ENCODE measurements at regions not wholly inside any gene's neighbourhood (a gene's known extent, or its start where the extent isn't known, plus 50 kb on each side); places are given as distances from the start of the nearest gene placed in this dataset.
"Not testable (repeated sequence)": the region's sequence is repeated elsewhere in the genome, so short reads cannot be mapped to it uniquely, and the experiment has no call there.

DNA sequence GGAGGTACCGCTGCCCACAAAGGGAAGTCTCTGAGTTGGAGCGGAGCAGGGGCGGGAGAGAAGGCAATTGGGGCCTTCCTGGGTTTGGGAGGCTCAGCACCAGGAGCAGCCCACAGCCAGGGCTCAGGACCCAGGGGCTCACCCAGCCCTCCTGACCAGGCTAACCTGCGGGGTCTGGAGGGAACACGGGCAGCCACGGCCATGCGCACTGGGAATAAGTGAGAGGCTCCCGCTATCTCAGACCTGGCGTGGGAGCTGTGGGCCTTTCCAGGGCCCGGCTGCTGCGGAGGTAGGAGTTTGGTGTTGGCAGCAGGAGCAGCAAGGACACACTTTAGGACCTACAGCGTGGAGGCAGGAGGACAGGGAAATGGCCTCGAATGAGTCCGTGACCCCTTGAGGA is 69.0 kb downstream of the RRM2 start:
- H3K9me3 ChIP-seq (replicated peaks; ENCODE audit: control insufficient read depth, low read depth, low read length), result no peaks in the 10 kb centered on the region
- no peak overlapping the region for H3K4me3 ChIP-seq (ENCODE audit: low read length)
- no peaks in the 10 kb centered on the region for H3K27me3 ChIP-seq (ENCODE audit: control insufficient read depth, insufficient read depth, low read length)
- no peak for DNase-seq
- WGBS (ENCODE audit: insufficient coverage), result 91% methylated on average over 13 of the region's 14 CpGs
- no peak overlapping the region for H3K27ac ChIP-seq (ENCODE audit: low read length)
- peaks cover 32% of the 10 kb centered on the region for H3K4me1 ChIP-seq (ENCODE audit: control insufficient read depth, insufficient read depth, low read length)
- H3K36me3 ChIP-seq (ENCODE audit: control insufficient read depth, insufficient read depth, low read length), result no peaks in the 10 kb centered on the region

DNA sequence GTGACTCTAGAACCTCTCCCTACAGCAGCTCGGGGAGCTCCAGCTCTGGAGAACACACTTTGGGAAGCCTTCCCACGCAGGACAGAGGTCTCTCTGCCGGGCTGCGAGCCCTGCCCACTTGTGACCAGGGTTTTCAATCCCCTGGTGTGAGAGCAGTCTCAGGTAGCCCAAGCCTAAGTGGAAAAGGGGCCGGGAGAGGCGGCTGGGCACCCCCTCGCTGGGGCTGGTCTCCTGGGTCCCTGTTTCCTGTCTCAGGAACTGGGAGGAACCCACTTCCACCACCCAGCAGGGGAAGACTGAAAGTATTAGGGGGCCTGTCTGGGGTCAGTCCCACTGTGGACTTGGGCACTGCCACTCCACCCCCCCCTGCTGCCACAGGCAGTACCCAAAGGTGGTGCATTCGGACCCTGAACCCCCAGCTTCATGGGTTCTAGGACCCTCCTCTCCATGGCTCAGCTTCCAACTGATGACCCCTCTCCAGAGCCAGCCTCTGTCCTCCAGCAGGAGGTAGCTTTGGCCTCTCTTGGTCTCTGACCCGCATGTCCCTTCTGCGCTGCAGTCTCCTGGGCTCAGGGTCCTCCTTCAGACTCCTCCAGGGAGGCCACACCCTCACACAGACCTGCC is 70.0 kb downstream of the RRM2 start:
- no peaks in the 10 kb centered on the region for H3K36me3 ChIP-seq (ENCODE audit: control insufficient read depth, insufficient read depth, low read length)
- 75% methylated on average over 7 of the region's 10 CpGs for WGBS (ENCODE audit: insufficient coverage)
- H3K9me3 ChIP-seq (replicated peaks; ENCODE audit: control insufficient read depth, low read depth, low read length), result no peaks in the 10 kb centered on the region

DNA sequence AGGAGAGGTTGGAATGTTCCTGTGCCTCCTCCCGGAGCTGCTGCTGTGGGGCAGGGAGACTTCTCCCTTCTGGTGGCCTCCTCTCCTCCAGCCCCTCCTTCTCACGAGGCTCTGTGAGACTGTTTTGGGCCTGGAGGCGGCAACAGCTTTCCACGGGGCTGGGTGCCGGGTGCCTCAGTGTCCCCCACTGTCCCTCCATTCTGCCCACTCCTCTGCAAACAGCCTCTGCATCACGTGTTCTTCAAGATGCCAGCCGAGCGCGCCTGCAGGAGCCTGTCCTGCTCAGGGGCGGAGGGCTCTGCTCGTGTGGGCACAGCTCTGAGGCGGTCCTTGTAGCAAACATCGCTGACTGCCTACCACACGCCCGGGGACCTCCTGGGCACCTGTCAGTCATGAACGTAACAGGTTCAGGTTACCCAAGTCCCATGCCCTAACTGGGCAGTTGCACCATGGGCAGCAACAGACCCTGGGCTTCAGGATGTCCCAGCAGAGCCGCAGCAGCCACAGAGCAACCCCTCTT is 70.8 kb downstream of the RRM2 start:
- H3K27ac ChIP-seq (ENCODE audit: low read length), result no peak overlapping the region
- no peak for DNase-seq
- H3K27me3 ChIP-seq (ENCODE audit: control insufficient read depth, insufficient read depth, low read length), result no peaks in the 10 kb centered on the region
- H3K4me3 ChIP-seq (ENCODE audit: low read length), result no peak overlapping the region
- WGBS (ENCODE audit: insufficient coverage), result 80% methylated on average over 15 of the region's 17 CpGs
- peaks cover 26% of the 10 kb centered on the region for H3K4me1 ChIP-seq (ENCODE audit: control insufficient read depth, insufficient read depth, low read length)
- no peaks in the 10 kb centered on the region for H3K36me3 ChIP-seq (ENCODE audit: control insufficient read depth, insufficient read depth, low read length)
- peaks cover 4% of the 10 kb centered on the region for H3K9me3 ChIP-seq (replicated peaks; ENCODE audit: control insufficient read depth, low read depth, low read length)

More for the DNA sequence above, 70.0 kb downstream of the RRM2 start:
- Histone ChIP-seq H3K27me3 (ENCODE audit: control insufficient read depth, insufficient read depth, low read length) (no peaks in the 10 kb centered on the region), H3K4me3 (ENCODE audit: low read length) (no peak overlapping the region), H3K27ac (ENCODE audit: low read length) (no peak overlapping the region), H3K4me1 (ENCODE audit: control insufficient read depth, insufficient read depth, low read length) (peaks cover 29% of the 10 kb centered on the region)
- no peak for DNase-seq

DNA sequence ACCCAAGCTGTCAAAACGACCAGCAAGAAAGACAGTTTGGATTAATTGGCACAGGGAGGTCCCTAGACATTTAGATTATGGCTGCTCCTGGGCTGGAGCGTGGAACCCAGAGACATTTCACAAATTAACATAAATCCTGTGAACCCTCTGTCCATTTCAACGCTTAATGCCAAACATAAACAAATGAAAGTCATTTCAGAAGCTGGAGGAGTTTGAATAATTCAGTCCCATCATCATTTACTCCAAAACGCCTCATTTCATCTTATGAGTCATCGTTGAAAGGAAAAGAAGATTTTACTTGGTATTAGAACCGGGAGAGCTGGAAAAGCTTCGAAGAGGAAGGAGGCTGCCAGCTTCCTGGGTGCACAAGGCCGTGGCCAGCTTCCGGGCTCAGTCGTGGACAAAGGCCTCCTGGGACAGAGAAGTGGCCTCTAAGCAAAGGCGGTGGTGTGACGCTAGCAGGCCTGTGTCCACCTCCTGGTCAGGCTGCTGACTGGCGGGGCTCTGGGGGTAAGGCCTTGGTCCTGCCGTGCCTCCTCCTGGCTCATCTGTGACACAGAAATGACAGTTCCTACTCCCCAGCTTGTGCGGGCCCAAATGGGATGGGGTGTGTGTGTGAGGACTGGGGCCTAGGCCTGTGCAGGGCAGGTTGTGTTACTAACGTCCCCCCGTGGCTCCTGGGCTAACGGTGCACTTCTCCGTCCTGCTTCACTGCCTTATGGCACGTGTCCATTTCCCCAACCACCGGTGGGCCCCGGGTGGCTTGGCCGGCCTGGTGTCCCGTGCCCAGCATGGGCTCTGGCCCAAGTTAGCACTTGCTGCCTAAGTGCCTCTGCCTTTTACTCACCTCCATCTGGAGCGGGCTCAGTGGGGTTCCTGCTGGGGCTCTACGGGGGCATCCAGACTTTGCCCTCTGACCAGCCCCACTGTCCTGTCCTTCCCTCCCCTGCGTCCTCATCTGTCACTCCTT is 71.6 kb downstream of the RRM2 start:
- peak; percentile 28 for DNase-seq
- Histone ChIP-seq H3K9me3 (replicated peaks; ENCODE audit: control insufficient read depth, low read depth, low read length) (peaks cover 5% of the 10 kb centered on the region), H3K27me3 (ENCODE audit: control insufficient read depth, insufficient read depth, low read length) (no peaks in the 10 kb centered on the region), H3K4me3 (ENCODE audit: low read length) (no peak overlapping the region), H3K27ac (ENCODE audit: low read length) (no peak overlapping the region), H3K36me3 (ENCODE audit: control insufficient read depth, insufficient read depth, low read length) (no peaks in the 10 kb centered on the region), H3K4me1 (ENCODE audit: control insufficient read depth, insufficient read depth, low read length) (peaks cover 26% of the 10 kb centered on the region)
- WGBS (ENCODE audit: insufficient coverage), result 73% methylated on average over 19 of the region's 27 CpGs

DNA sequence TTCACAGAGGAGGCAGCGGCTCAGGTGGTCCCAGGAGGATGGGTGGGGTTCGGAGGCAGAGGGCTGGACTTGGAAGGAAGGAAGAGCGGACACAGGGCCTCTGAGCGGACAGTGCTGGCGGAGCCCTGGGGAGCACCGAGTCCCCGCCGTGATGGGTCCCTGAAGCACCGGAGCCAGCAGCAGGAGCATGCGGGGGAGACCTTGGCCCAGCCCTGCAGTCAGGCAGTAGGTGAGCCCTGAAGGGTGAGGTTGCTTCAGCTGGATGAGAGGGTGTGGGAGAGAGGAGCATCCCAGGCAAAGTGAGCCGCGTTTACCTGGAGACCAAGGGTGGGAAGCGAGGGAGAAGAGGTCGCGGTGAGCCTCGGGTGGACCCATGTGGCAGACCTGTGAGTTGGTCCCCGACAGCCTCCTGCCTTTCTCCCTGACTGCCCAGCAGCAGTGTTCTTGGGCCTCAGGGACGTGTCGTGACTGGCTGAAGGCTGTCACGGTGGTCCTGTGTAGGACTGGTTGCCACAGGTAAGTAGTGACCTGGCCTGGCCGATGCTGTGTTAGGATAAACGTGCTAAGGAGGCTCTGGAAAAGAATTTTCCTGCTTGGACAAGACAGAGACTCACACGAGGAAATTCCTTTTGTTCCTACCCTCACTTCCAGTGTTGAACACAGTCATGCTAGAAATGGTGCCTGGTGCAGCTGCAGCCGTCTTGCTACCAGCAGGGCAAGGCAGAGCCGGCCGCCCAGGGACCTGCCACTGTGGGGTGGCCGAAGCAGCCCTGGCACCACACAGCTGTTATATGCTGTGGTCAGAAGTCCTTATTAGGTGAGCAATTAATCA is 73.0 kb downstream of the RRM2 start:
- WGBS (ENCODE audit: insufficient coverage), result 87% methylated on average over 24 of the region's 27 CpGs
- Histone ChIP-seq H3K27me3 (ENCODE audit: control insufficient read depth, insufficient read depth, low read length) (no peaks in the 10 kb centered on the region), H3K9me3 (replicated peaks; ENCODE audit: control insufficient read depth, low read depth, low read length) (peaks cover 5% of the 10 kb centered on the region), H3K36me3 (ENCODE audit: control insufficient read depth, insufficient read depth, low read length) (no peaks in the 10 kb centered on the region), H3K4me1 (ENCODE audit: control insufficient read depth, insufficient read depth, low read length) (peaks cover 26% of the 10 kb centered on the region), H3K4me3 (ENCODE audit: low read length) (no peak overlapping the region), H3K27ac (ENCODE audit: low read length) (no peak overlapping the region)
- no peak for DNase-seq

DNA sequence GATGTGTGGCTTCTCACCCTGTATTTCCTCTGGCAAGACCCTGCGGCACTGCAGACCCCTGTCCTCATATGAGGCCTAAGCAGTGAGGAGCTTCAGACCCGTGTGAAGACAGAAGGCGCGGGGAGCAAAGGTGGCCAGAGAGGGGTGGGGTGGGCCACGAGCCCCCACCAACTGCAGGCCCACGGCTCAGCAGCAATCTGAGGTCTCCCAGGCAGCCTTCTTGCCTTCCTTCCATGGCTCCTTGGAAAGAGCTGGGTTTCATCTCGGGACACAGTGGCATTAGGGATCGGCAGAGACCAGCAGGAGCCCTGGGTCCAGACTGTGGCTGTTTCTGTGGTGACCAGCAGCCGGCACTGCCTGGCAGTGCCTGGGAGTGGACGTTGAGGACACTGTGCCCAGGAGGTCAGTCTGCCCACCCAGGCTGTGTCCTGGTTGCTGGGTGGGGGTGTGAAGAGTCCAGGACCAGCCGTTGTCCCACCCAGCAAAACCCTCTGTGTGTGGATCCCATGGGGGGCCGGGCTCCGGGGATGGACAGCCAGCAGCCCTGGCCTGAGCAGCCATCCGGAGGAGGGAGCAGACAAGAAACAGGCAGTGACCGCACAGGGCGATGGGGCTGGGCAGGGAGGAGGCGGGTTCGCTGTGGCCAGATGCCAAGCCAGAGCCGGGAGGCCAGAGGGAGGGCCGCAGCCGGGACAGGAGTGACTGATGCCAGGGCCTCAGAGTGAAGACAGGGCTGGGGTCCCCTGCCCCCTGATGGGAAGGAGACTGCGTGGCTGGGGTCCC is 73.8 kb downstream of the RRM2 start:
- Histone ChIP-seq H3K27ac (ENCODE audit: low read length) (no peak overlapping the region), H3K27me3 (ENCODE audit: control insufficient read depth, insufficient read depth, low read length) (no peaks in the 10 kb centered on the region), H3K4me1 (ENCODE audit: control insufficient read depth, insufficient read depth, low read length) (peaks cover 26% of the 10 kb centered on the region), H3K9me3 (replicated peaks; ENCODE audit: control insufficient read depth, low read depth, low read length) (peaks cover 5% of the 10 kb centered on the region), H3K36me3 (ENCODE audit: control insufficient read depth, insufficient read depth, low read length) (no peaks in the 10 kb centered on the region), H3K4me3 (ENCODE audit: low read length) (no peak overlapping the region)
- 83% methylated on average over 19 of the region's 22 CpGs for WGBS (ENCODE audit: insufficient coverage)
- DNase-seq, result no peak

DNA sequence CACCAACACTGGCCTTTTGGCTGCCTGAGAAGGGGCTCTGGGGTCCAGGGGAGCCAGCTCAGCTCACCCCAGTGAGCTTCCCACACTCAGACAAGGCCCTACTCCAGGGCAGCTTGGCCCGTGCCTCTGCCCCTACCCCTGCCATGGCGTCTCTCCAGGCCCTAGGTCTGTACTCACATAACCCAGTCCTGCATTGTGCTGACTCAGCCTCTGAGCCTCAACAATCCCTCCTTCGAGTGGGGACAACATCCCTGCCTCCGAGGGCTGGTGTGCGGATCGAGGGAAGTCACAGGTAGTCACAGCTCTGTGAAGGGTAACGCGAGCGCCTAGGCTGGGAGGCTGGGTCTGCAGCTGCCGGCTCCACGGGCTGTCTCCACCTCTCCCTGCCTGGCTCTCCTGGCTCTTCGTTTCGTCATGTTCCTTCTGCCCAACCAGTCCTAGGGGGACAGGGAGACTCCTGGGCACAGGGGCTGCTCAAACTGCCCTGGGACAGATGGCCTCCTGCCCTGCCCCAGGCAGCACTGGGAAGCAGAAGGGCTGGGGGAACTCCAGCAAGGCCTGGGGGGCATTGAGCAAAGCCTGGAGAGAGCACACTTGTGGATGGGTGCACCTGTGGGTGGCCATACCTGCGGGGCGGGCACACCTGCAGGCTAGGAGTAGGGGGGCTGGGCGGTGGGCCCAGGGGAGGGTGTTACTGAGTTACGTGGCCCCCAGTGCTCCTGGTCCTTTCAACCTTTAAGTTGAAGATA is 74.6 kb downstream of the RRM2 start:
- Histone ChIP-seq H3K9me3 (replicated peaks; ENCODE audit: control insufficient read depth, low read depth, low read length) (peaks cover 5% of the 10 kb centered on the region), H3K27ac (ENCODE audit: low read length) (no peak overlapping the region), H3K27me3 (ENCODE audit: control insufficient read depth, insufficient read depth, low read length) (no peaks in the 10 kb centered on the region), H3K36me3 (ENCODE audit: control insufficient read depth, insufficient read depth, low read length) (no peaks in the 10 kb centered on the region), H3K4me3 (ENCODE audit: low read length) (no peak overlapping the region), H3K4me1 (ENCODE audit: control insufficient read depth, insufficient read depth, low read length) (peaks cover 26% of the 10 kb centered on the region)
- 93% methylated on average over 13 of the region's 17 CpGs for WGBS (ENCODE audit: insufficient coverage)
- DNase-seq, result no peak

DNA sequence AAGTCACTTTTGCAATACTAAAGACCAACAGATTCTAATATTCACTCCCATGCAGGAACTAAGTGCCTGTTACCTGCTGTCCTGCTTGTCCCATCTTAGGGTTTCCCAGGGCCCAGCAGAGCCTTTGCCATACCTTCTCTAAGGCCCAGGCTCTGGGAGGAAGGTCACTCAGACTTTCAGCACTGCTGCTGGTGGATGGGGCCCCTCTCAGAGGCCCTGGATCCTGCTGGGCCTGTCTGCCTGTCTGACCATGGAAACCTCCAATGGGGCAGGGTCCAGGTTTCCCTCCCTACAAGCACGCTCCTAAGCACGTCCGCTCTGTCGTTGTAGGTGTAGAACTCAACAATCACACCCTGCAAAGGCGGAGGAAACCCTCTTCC is 75.1 kb downstream of the RRM2 start:
- 92% methylated on average over 5 of the region's 5 CpGs for WGBS (ENCODE audit: insufficient coverage)
- no peaks in the 10 kb centered on the region for H3K27me3 ChIP-seq (ENCODE audit: control insufficient read depth, insufficient read depth, low read length)
- no peak for DNase-seq
- no peak overlapping the region for H3K27ac ChIP-seq (ENCODE audit: low read length)
- peaks cover 29% of the 10 kb centered on the region for H3K4me1 ChIP-seq (ENCODE audit: control insufficient read depth, insufficient read depth, low read length)
- H3K36me3 ChIP-seq (ENCODE audit: control insufficient read depth, insufficient read depth, low read length), result no peaks in the 10 kb centered on the region
- no peak overlapping the region for H3K4me3 ChIP-seq (ENCODE audit: low read length)
- H3K9me3 ChIP-seq (replicated peaks; ENCODE audit: control insufficient read depth, low read depth, low read length), result peaks cover 5% of the 10 kb centered on the region

DNA sequence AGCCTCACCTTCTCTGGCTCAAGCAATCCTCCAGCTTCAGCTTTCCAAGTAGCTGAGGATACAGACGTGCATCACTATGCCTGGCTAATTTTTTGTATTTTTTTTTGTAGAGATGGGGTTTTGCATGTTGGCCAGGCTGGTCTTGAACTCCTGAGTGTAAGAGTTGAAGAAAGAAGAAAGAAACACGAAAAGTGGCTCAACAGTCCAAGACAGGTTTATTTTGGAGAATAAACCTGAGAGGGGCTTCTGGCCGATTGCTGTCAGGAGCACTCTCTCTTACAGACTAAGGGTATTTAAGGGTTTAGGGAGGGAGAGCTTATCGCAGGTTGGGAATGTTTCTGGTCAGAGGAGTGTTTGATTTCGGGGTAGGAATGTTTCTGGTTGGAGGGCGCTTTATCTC is 75.9 kb downstream of the RRM2 start:
- H3K4me1 ChIP-seq (ENCODE audit: control insufficient read depth, insufficient read depth, low read length), result peaks cover 27% of the 10 kb centered on the region
- not testable (repeated sequence) for H3K36me3 ChIP-seq (ENCODE audit: control insufficient read depth, insufficient read depth, low read length); H3K27me3 ChIP-seq (ENCODE audit: control insufficient read depth, insufficient read depth, low read length); DNase-seq; H3K9me3 ChIP-seq (replicated peaks; ENCODE audit: control insufficient read depth, low read depth, low read length); H3K4me3 ChIP-seq (ENCODE audit: low read length); H3K27ac ChIP-seq (ENCODE audit: low read length)
- 100% methylated on average over 4 of the region's 6 CpGs for WGBS (ENCODE audit: insufficient coverage)
